H1 (cell line): ENCODE measurements at regions not wholly inside any gene's neighbourhood (a gene's known extent, or its start where the extent isn't known, plus 50 kb on each side); places are given as distances from the start of the nearest gene placed in this dataset.

ENCODE experiments used
- CTCF ChIA-PET: fragments of 300-600 bp; sonication (Branson Sonifier 250); formaldehyde crosslinking; loops from one replicate; lab custom pipeline; 2021; ENCODE audit not compliant: partially characterized antibody; lab: Charles Lee
- POLR2A ChIA-PET: fragments of 300-600 bp; sonication (Branson Sonifier 250); formaldehyde crosslinking; loops from one replicate; lab custom pipeline; 2021; ENCODE audit warnings: inconsistent platforms; ENCODE audit not compliant: partially characterized antibody; lab: Charles Lee
- DNase-seq, 2 experiments: peaks; one replicate each; pipeline versions ENCODE4 v3.0.0 to v3.0.0-alpha.2; 2010 to 2022; ENCODE audit warnings: low spot score in 2 of 2, low read depth in 1 of 2, mixed read lengths in 1 of 2
- FAIRE-seq: peaks from 2 replicates; lab custom pipeline; 2011; peaks lifted over from hg19 to GRCh38; lab: Jason Lieb, UNC
- H2AFZ ChIP-seq: 2 replicates; pipeline ENCODE4 v1.8.1; 2012; ENCODE audit warnings: low read length, inconsistent platforms
- H2AK5ac ChIP-seq: 2 replicates; pipeline ENCODE4 v1.6.1; 2013; ENCODE audit warnings: low read depth, low read length
- H2BK120ac ChIP-seq: replicated peaks from 2 replicates; pipeline ENCODE3; 2013; ENCODE audit warnings: low read depth, low read length, inconsistent platforms
- H2BK12ac ChIP-seq: 2 replicates; pipeline ENCODE4 v1.6.1; 2013; ENCODE audit warnings: low read depth, low read length
- H2BK15ac ChIP-seq: 2 replicates; pipeline ENCODE4 v1.6.1; 2013; ENCODE audit warnings: low read length
- H2BK20ac ChIP-seq: 2 replicates; pipeline ENCODE4 v1.6.1; 2013; ENCODE audit warnings: low read length
- H2BK5ac ChIP-seq: 2 replicates; pipeline ENCODE4 v1.6.1; 2013; ENCODE audit warnings: low read depth, low read length
- H3K14ac ChIP-seq: 2 replicates; pipeline ENCODE4 v1.6.1; 2013; ENCODE audit warnings: inconsistent platforms; ENCODE audit not compliant: insufficient read length
- H3K18ac ChIP-seq: 2 replicates; pipeline ENCODE4 v1.6.1; 2013; ENCODE audit warnings: low read length; ENCODE audit errors: extremely low read depth
- H3K23ac ChIP-seq: 2 replicates; pipeline ENCODE4 v1.6.1; 2013; ENCODE audit warnings: inconsistent platforms; ENCODE audit not compliant: insufficient read length
- H3K23me2 ChIP-seq: 2 replicates; pipeline ENCODE4 v1.6.1; 2013; ENCODE audit warnings: low read depth, low read length
- H3K27ac ChIP-seq: 2 replicates; pipeline ENCODE4 v1.6.1; 2011; ENCODE audit warnings: low read depth, low read length, inconsistent platforms
- H3K27me3 ChIP-seq, 4 experiments: replicated peaks in 1 of 4; 1 replicate in 1 of 4; 2 replicates in 3 of 4; pipeline versions ENCODE4 v1.6.1 to v1.8.1; 2011 to 2013; ENCODE audit warnings: low read length in 3 of 4, mild to moderate bottlenecking in 3 of 4, inconsistent platforms in 2 of 4, mixed read lengths in 2 of 4, moderate library complexity in 1 of 4; ENCODE audit not compliant: control insufficient read depth in 3 of 4, insufficient read depth in 3 of 4; ENCODE audit errors: extremely low read depth in 1 of 4
- H3K36me3 ChIP-seq, 4 experiments: 2 replicates each; pipeline versions ENCODE4 v1.6.1 to v1.8.1; 2011 to 2013; ENCODE audit warnings: mild to moderate bottlenecking in 4 of 4, low read length in 3 of 4, moderate library complexity in 2 of 4, control low read depth in 1 of 4, inconsistent platforms in 1 of 4; ENCODE audit not compliant: insufficient read depth in 4 of 4, control insufficient read depth in 2 of 4
- H3K4ac ChIP-seq: replicated peaks from 2 replicates; pipeline ENCODE3; 2013; ENCODE audit warnings: low read length, low read depth, mixed read lengths, inconsistent platforms; ENCODE audit not compliant: insufficient read length
- H3K4me1 ChIP-seq, 4 experiments: replicated peaks in 1 of 4; 1 replicate in 1 of 4; 2 replicates in 3 of 4; pipeline versions ENCODE4 v1.6.1 to v1.8.1; 2011 to 2013; ENCODE audit warnings: low read length in 3 of 4, inconsistent platforms in 2 of 4, mixed read lengths in 1 of 4; ENCODE audit not compliant: insufficient read depth in 4 of 4, control insufficient read depth in 3 of 4
- H3K4me2 ChIP-seq, 2 experiments: 2 replicates each; pipeline versions ENCODE4 v1.6.1 to v1.8.1; 2011 to 2013; ENCODE audit warnings: low read depth in 2 of 2, low read length in 2 of 2, control low read depth in 1 of 2, inconsistent platforms in 1 of 2, mild to moderate bottlenecking in 1 of 2; ENCODE audit not compliant: insufficient read depth in 1 of 2
- H3K4me3 ChIP-seq, 4 experiments: fragments of 200-600, 300-600 bp in 1 of 4; sonication (generic), shearing (Covaris generic), sonication (Bioruptor Twin) in 1 of 4; 2 replicates each; pipeline versions ENCODE4 v1.5.1 to v1.8.1; 2011 to 2016; ENCODE audit warnings: low read length in 4 of 4, low read depth in 3 of 4, control low read depth in 2 of 4, inconsistent platforms in 2 of 4, mild to moderate bottlenecking in 2 of 4, mixed read lengths in 1 of 4, moderate library complexity in 1 of 4; ENCODE audit not compliant: insufficient read depth in 2 of 4; ENCODE audit errors: extremely low read depth in 1 of 4
- H3K56ac ChIP-seq: replicated peaks from 2 replicates; pipeline ENCODE3; 2013; ENCODE audit warnings: low read depth, mild to moderate bottlenecking, mixed read lengths, low read length, inconsistent platforms; ENCODE audit not compliant: insufficient read length
- H3K79me1 ChIP-seq: 2 replicates; pipeline ENCODE4 v1.6.1; 2013; ENCODE audit warnings: low read depth, low read length, control low read depth
- H3K79me2 ChIP-seq, 2 experiments: 2 replicates each; pipeline versions ENCODE4 v1.6.1 to v1.8.1; 2012 to 2013; ENCODE audit warnings: low read length in 2 of 2, mild to moderate bottlenecking in 2 of 2, inconsistent platforms in 1 of 2; ENCODE audit not compliant: insufficient read depth in 2 of 2, control insufficient read depth in 1 of 2
- H3K9ac ChIP-seq, 4 experiments: replicated peaks in 1 of 4; 1 replicate in 1 of 4; 2 replicates in 3 of 4; pipeline versions ENCODE4 v1.6.1 to v1.8.1; 2011 to 2013; ENCODE audit warnings: low read depth in 3 of 4, low read length in 3 of 4, control low read depth in 2 of 4, mild to moderate bottlenecking in 2 of 4, moderate library complexity in 2 of 4, inconsistent platforms in 1 of 4; ENCODE audit errors: extremely low read depth in 1 of 4
- H3K9me3 ChIP-seq, 2 experiments: 2 replicates each; pipeline versions ENCODE4 v1.6.1 to v1.8.1; 2012 to 2013; ENCODE audit warnings: mild to moderate bottlenecking in 2 of 2, moderate library complexity in 2 of 2, control low read depth in 1 of 2, inconsistent platforms in 1 of 2, low read depth in 1 of 2, low read length in 1 of 2, mixed read lengths in 1 of 2; ENCODE audit not compliant: insufficient read depth in 2 of 2
- H4K20me1 ChIP-seq, 2 experiments: replicated peaks in 1 of 2; 2 replicates each; pipeline versions ENCODE3 to v1.8.1; 2011 to 2013; ENCODE audit warnings: inconsistent platforms in 2 of 2, low read length in 2 of 2, mild to moderate bottlenecking in 1 of 2; ENCODE audit not compliant: insufficient read depth in 2 of 2, control insufficient read depth in 1 of 2
- H4K5ac ChIP-seq: 2 replicates; pipeline ENCODE4 v1.6.1; 2013; ENCODE audit warnings: low read length, low read depth, mixed read lengths, inconsistent platforms; ENCODE audit not compliant: insufficient read length
- H4K8ac ChIP-seq: 2 replicates; pipeline ENCODE4 v1.8.0; 2013; ENCODE audit warnings: mild to moderate bottlenecking, moderate library complexity, low read length, inconsistent platforms; ENCODE audit not compliant: insufficient read depth; ENCODE audit errors: extremely low read depth
- H4K91ac ChIP-seq: replicated peaks from 2 replicates; pipeline ENCODE3; 2013; ENCODE audit warnings: low read length, mixed read lengths, inconsistent platforms; ENCODE audit not compliant: insufficient read length
- RAD21 ChIP-seq, 2 experiments: IDR thresholded peaks in 1 of 2; conservative IDR thresholded peaks in 1 of 2; 2 replicates each; pipeline ENCODE4 v1.6.1; 2011; ENCODE audit warnings: low read depth in 2 of 2, low read length in 2 of 2, improper control_type of control experiment in 1 of 2, inconsistent platforms in 1 of 2, mild to moderate bottlenecking in 1 of 2, moderate library complexity in 1 of 2
- WGBS, 2 experiments: shearing (Covaris generic) in 1 of 2; methylation state at CpG; one replicate each; pipeline versions ENCODE4 v1.1.6 to v1.1.7; 2013 to 2015; ENCODE audit warnings: low lambda C conversion rate in 2 of 2, mixed read lengths in 2 of 2, inconsistent platforms in 1 of 2, low coverage in 1 of 2, missing lambda C conversion rate in 1 of 2; ENCODE audit not compliant: insufficient replicate concordance in 2 of 2, insufficient coverage in 1 of 2, insufficient read length in 1 of 2; ENCODE audit errors: extremely low coverage in 1 of 2, missing lambda C conversion rate in 1 of 2; 5-methylcytosine and 5-hydroxymethylcytosine counted together

- no peaks in the 10 kb centered on the region for H3K36me3 ChIP-seq
- H3K56ac ChIP-seq, result no peak overlapping the region
- H3K9me3 ChIP-seq, result no peaks in the 10 kb centered on the region
- ChIA-PET POLR2A (no interaction called here), CTCF (interaction anchor here (1.3 kb wide), 1 partner anchor 81 kb away, joined by 3 read pairs; no protein-coding TSS in a partner anchor)
- no peak overlapping the region for H4K5ac ChIP-seq
- H3K9ac ChIP-seq, result no peak overlapping the region
- no peak overlapping the region for H3K4me3 ChIP-seq
- no peak overlapping the region for H3K23ac ChIP-seq
- H3K27ac ChIP-seq, result no peak overlapping the region
- H2BK15ac ChIP-seq, result no peak overlapping the region
- H2BK12ac ChIP-seq, result no peak overlapping the region
- peak overlapping the region; percentile 50; the same call in 1 of the 2 replicates for H2AFZ ChIP-seq
- no peak overlapping the region for H3K4ac ChIP-seq
- H3K27me3 ChIP-seq, result no peaks in the 10 kb centered on the region
- H4K91ac ChIP-seq, result no peak overlapping the region
- no peaks in the 10 kb centered on the region for H4K20me1 ChIP-seq
- no peak overlapping the region for H4K8ac ChIP-seq
- no peak for DNase-seq
- H3K18ac ChIP-seq, result no peak overlapping the region
- no peak overlapping the region for H3K4me2 ChIP-seq
- H3K79me1 ChIP-seq, result no peaks in the 10 kb centered on the region
- no peaks in the 10 kb centered on the region for H3K23me2 ChIP-seq
- 90% methylated on average over 7 of the region's 7 CpGs; no CpG with 5 or more reads in 1 of the 2 experiments for WGBS, 2 experiments
- no peaks in the 10 kb centered on the region for H3K79me2 ChIP-seq
- no peak overlapping the region for H3K14ac ChIP-seq
- FAIRE-seq, result no peak
- no peak overlapping the region for H2BK20ac ChIP-seq
- no peak overlapping the region for H2BK5ac ChIP-seq
- H2AK5ac ChIP-seq, result no peak overlapping the region
- H3K4me1 ChIP-seq, result peaks cover 0 to 2% (median 0%) of the 10 kb centered on the region in 4 experiments; a peak in 1 of 7 replicates
- no peak overlapping the region for H2BK120ac ChIP-seq
- TF ChIP-seq RAD21 (IDR thresholded peaks at IDR 0.05 in 1 of 2, conservative IDR thresholded peaks at IDR 0.05 in 1 of 2; ENCODE audit: low read depth in 2 of 2, low read length in 2 of 2), result no peak
Measured at GRCh38 chr10:3592424-3592823, 192.6 kb downstream of the KLF6 start.
